Karpas-422 (cell line): ENCODE measurements at regions not wholly inside any gene's neighbourhood (a gene's known extent, or its start where the extent isn't known, plus 50 kb on each side); places are given as distances from the start of the nearest gene placed in this dataset.
"Not testable (repeated sequence)": the region's sequence is repeated elsewhere in the genome, so short reads cannot be mapped to it uniquely, and the experiment has no call there.

Experiments used
- DNase-seq: peaks from one replicate; pipeline ENCODE4 v3.0.0-alpha.2; 2015
- H2AFZ ChIP-seq: fragments of 200-600 bp; sonication (generic); 2 replicates; pipeline ENCODE4 v1.6.1; 2014; ENCODE audit warnings: antibody characterized with exemption, low read length, mixed read lengths
- H3K27ac ChIP-seq: fragments of 200-600 bp; sonication (generic); 2 replicates; pipeline ENCODE4 v1.5.1; 2014; ENCODE audit warnings: mild to moderate bottlenecking, low read length, moderate library complexity
- H3K27me3 ChIP-seq: fragments of 200-600 bp; sonication (generic); 2 replicates; pipeline ENCODE4 v1.6.1; 2014; ENCODE audit warnings: low read length, mixed read lengths
- H3K36me3 ChIP-seq: fragments of 200-600 bp; sonication (generic); 2 replicates; pipeline ENCODE4 v1.6.1; 2014; ENCODE audit warnings: low read length, mixed read lengths; ENCODE audit not compliant: insufficient read depth
- H3K4me1 ChIP-seq: fragments of 200-600 bp; sonication (generic); 2 replicates; pipeline ENCODE4 v1.6.1; 2014; ENCODE audit warnings: mild to moderate bottlenecking, low read length, mixed read lengths
- H3K4me2 ChIP-seq: fragments of 200-600 bp; sonication (generic); 2 replicates; pipeline ENCODE4 v1.6.1; 2014; ENCODE audit warnings: low read length, low read depth, mild to moderate bottlenecking; ENCODE audit not compliant: poor library complexity, severe bottlenecking
- H3K4me3 ChIP-seq: fragments of 200-600 bp; sonication (generic); 2 replicates; pipeline ENCODE4 v1.5.1; 2014; ENCODE audit warnings: mild to moderate bottlenecking, antibody characterized with exemption, low read length, mixed read lengths
- H3K79me2 ChIP-seq: fragments of 200-600 bp; sonication (generic); 2 replicates; pipeline ENCODE4 v1.6.1; 2014; ENCODE audit warnings: mild to moderate bottlenecking, low read length, mixed read lengths
- H3K9ac ChIP-seq: fragments of 200-600 bp; sonication (generic); 2 replicates; pipeline ENCODE4 v1.6.0; 2014; ENCODE audit warnings: low read length
- H3K9me2 ChIP-seq: fragments of 200-600 bp; sonication (generic), shearing (Covaris generic); replicated peaks from 2 replicates; pipeline ENCODE4 v1.6.0; 2014; ENCODE audit warnings: mild to moderate bottlenecking, low read length, moderate library complexity; ENCODE audit not compliant: insufficient read depth
- H3K9me3 ChIP-seq: fragments of 300-700, 200-600 bp; sonication (generic); 2 replicates; pipeline ENCODE4 v1.6.1; 2014; ENCODE audit warnings: low read length, mixed read lengths
- H4K20me1 ChIP-seq: fragments of 200-600 bp; sonication (generic); 2 replicates; pipeline ENCODE4 v1.6.1; 2014; ENCODE audit warnings: mild to moderate bottlenecking, antibody characterized with exemption, low read length, low read depth; ENCODE audit not compliant: insufficient read depth

DNA sequence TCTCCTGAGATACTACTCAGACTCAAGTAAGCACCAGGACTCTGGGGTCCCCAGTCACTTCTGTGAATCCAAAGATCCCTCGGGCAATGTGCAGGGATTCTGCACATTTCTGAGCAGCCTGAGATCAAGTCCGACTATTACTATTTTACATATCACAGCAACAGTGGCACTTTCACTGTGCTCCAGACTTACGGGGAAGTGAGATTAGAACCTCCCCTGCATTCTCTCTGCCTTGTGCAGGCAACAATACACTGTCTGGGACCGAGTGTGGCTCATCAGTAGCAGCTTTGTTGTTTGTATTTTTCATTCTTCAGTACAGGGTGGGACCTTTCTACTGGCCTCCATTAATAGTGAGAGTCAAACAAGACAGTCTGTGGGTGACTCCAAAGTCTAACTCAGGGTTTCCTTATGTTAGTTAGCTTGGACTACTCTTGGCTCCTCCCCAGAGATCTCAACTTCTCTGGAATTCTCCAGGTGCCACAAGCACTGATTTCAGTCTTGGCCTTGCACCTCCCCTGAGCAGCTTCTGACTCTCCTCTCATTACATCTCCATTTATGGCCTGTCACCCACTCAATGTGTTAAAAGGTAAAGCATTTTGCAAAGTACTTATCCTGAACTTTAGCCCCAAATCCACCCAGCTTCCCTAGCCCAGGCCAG lies 76.2 kb upstream of the TOP3B start:
- peak overlapping the region; percentile 78 for H3K4me2 ChIP-seq
- H3K9ac ChIP-seq = peak overlapping the region; percentile 67
- H4K20me1 ChIP-seq = no peaks in the 10 kb centered on the region
- peak overlapping the region; percentile 95 for H3K27ac ChIP-seq
- H3K9me3 ChIP-seq = no peaks in the 10 kb centered on the region
- H3K9me2 ChIP-seq = no peaks in the 10 kb centered on the region
- no peaks in the 10 kb centered on the region for H3K36me3 ChIP-seq
- H2AFZ ChIP-seq = peak overlapping the region; percentile 13; the same call in 1 of the 2 replicates
- DNase-seq = peak; percentile 84
- no peaks in the 10 kb centered on the region for H3K79me2 ChIP-seq
- H3K4me3 ChIP-seq = peak overlapping the region; percentile 53
- no peaks in the 10 kb centered on the region for H3K27me3 ChIP-seq
- peaks cover 59% of the 10 kb centered on the region for H3K4me1 ChIP-seq

DNA sequence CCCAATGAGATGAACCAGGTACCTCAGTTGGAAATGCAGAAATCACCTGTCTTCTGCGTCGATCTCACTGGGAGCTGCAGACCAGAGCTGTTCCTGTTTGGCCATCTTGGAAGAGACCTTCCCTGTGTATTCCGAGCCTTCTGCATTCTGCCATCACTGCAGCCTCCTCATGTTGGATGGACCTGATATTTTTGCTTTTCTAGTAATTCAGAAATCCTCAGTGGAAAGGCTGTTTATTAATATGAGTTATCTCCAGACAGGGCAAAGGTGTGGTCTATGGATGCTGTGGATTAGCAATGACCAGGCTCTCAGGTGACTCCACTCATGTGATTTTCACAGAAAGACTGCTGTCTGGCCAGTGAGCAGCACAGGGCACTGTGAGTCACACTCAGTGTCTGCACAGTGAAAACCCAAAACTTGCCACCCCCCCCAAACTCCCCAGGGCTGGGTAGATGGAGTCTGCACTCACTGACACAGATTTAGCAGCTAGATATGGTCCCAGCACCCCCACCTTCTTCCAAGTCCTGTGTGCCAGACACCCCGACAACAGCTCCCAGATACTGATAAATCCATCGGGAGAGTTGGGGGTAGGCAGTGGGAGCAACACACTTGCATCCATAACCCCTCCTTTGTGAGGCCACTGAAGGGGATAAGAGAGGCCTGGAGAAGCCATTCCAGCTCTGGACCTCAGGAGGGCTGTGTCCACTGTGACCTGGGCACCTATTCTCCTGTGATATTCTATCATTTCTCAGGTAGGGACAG lies 75.2 kb upstream of the TOP3B start:
- Histone ChIP-seq H4K20me1 (no peaks in the 10 kb centered on the region), H2AFZ (no peak overlapping the region), H3K36me3 (no peaks in the 10 kb centered on the region), H3K27me3 (no peaks in the 10 kb centered on the region), H3K9me2 (no peaks in the 10 kb centered on the region), H3K4me2 (peak overlapping the region; percentile 78), H3K4me3 (peak overlapping the region; percentile 53; the same call in 1 of the 2 replicates), H3K9me3 (no peaks in the 10 kb centered on the region), H3K79me2 (no peaks in the 10 kb centered on the region), H3K27ac (peak overlapping the region; percentile 95), H3K4me1 (peaks cover 59% of the 10 kb centered on the region), H3K9ac (peak overlapping the region; percentile 67)
- no peak for DNase-seq

DNA sequence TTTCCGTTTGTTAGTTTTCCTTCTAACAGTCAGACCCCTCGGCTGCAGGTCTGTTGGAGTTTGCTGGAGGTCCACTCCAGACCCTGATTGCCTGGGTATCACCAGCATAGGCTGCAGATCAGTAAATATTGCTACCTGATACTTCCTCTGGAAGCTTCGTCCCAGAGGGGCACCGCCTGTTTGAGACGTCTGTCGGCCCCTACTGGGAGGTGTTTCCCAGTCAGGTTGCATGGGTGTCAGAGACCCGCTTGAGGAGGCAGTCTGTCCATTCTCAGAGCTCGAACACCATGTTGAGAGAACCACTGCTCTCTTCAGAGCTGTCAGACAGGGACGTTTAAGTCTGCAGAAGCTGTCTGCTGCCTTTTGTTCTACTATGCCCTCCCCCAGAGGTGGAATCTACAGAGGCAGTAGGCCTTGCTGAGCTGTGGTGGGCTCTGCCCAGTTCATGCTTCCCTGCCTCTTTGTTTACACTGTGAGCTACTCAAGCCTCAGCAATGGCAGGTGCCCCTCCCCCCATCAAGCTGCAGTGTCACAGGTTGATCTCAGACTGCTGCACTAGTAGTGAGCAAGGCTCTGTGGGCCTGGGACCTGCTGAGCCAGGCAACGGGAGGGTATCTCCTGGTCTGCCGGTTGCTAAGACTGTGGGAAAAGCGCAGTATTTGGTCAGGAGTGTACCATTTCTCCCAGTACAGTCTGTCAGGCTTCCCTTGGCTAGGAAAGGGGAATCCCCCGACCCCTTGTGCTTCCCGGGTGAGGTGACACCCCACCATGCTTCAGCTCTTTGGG lies 74.4 kb upstream of the TOP3B start:
- not testable (repeated sequence) for H4K20me1 ChIP-seq, H3K27me3 ChIP-seq, H3K27ac ChIP-seq, H3K36me3 ChIP-seq, H3K4me3 ChIP-seq, DNase-seq, H3K9me2 ChIP-seq, H3K9me3 ChIP-seq, H2AFZ ChIP-seq, H3K79me2 ChIP-seq
- peak overlapping the region; percentile 67 for H3K9ac ChIP-seq
- peak overlapping the region; percentile 21 for H3K4me2 ChIP-seq
- H3K4me1 ChIP-seq = peaks cover 55% of the 10 kb centered on the region

DNA sequence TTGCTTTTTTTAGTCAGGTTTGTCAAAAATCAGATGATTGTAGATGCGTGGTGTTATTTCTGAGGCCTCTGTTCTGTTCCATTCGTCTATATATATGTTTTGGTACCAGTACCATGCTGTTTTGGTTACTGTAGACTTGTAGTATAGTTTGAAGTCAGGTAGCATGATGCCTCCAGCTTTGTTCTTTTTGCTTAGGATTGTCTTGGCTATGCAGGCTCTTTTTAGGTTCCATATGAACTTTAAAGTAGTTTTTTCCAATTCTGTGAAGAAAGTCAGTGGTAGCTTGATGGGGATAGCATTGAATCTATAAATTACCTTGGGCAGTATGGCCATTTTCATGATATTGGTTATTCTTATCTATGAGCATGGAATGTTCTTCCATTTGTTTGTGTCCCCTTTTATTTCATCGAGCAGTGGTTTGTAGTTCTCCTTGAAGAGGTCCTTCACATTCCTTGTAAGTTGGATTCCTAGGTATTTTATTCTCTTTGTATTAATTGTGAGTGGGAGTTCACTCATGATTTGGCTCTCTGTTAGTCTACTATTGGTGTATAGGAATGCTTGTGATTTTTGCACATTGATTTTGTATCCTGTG lies 70.1 kb upstream of the TOP3B start:
- H3K4me2 ChIP-seq, H3K79me2 ChIP-seq, H3K36me3 ChIP-seq, H3K27me3 ChIP-seq, H4K20me1 ChIP-seq, H3K27ac ChIP-seq, DNase-seq, H3K4me3 ChIP-seq, H3K9me2 ChIP-seq, H2AFZ ChIP-seq, H3K9me3 ChIP-seq, H3K9ac ChIP-seq: not testable (repeated sequence)
- peaks cover 31% of the 10 kb centered on the region for H3K4me1 ChIP-seq

DNA sequence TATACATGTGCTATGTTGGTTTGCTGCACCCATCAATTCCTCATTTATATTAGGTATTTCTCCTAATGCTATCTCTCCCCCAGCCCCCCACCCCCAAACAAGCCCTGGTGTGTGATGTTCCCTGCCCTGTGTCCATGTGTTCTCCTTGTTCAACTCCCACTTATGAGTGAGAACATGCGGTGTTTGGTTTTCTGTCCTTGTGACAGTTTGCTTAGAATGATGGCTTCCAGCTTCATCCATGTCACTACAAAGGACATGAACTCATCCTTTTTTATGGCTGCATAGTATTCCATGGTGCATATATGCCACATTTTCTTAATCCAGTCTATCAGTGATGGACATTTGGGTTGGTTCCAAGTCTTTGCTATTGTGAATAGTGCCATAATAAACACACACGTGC lies 68.4 kb upstream of the TOP3B start:
- peaks cover 36% of the 10 kb centered on the region for H3K4me1 ChIP-seq
- not testable (repeated sequence) for H3K9ac ChIP-seq, H2AFZ ChIP-seq, H4K20me1 ChIP-seq, H3K4me2 ChIP-seq, H3K36me3 ChIP-seq, H3K27me3 ChIP-seq, H3K27ac ChIP-seq, H3K9me2 ChIP-seq, H3K9me3 ChIP-seq, H3K79me2 ChIP-seq, H3K4me3 ChIP-seq, DNase-seq

DNA sequence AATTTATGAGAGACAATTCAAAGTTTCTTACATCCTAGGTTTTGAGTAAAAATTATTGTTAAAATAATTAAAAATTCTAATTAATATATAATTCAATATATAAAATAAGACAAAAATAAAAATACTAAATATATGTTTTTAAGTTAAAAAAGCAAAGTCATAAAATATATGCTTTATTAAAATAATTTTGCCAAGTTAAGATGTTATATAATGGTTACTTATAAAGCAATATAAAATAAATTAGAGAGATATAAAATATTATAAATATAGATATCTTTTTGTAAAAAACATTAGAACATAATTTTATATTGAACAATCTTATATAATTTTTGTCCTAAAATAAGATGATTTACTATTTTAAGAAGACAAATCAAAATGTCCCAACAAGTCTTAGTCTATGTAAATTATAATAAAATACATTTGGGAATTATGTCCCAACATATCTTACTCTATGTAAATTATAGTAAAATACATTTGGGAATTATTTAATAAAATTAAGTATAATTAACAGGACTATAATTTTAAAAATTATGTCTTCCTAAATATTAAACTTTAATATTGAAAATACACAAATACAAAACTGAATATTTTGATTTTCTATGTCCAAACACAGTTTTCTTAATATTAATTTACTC lies 67.7 kb upstream of the TOP3B start:
- Histone ChIP-seq H3K4me3 (no peak overlapping the region), H4K20me1 (no peaks in the 10 kb centered on the region), H3K36me3 (no peaks in the 10 kb centered on the region), H3K9me3 (no peaks in the 10 kb centered on the region), H3K4me2 (no peak overlapping the region), H3K4me1 (peaks cover 44% of the 10 kb centered on the region), H3K9me2 (no peaks in the 10 kb centered on the region), H3K27me3 (no peaks in the 10 kb centered on the region), H3K79me2 (no peaks in the 10 kb centered on the region), H2AFZ (no peak overlapping the region), H3K27ac (0 out of 2 replicates have a peak overlapping the region, but pooled peaks have one; percentile 97), H3K9ac (no peak overlapping the region)
- no peak for DNase-seq

DNA sequence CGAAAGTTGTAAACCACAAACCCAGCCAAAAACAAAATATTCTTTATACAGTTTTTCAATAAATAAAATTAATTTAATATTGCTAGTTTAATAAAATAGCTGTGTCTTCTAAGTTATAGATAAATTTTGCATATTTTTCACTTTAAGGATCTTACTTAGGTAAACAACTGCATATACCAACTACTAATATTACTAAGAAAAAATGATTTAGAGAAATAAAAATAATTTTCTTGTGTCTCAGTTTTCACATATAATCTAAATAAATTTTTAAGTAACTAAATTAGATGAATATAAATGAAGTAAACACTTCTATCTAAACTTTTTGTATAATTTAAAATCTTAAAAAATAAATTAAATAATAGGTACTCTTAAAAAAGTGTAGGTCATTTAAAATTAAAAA lies 67.1 kb upstream of the TOP3B start:
- no peaks in the 10 kb centered on the region for H3K79me2 ChIP-seq
- H3K4me2 ChIP-seq = peak overlapping the region; percentile 50
- no peaks in the 10 kb centered on the region for H4K20me1 ChIP-seq
- DNase-seq = no peak
- no peaks in the 10 kb centered on the region for H3K36me3 ChIP-seq
- H3K9me3 ChIP-seq = no peaks in the 10 kb centered on the region
- peak overlapping the region; percentile 97 for H3K27ac ChIP-seq
- H3K9ac ChIP-seq = no peak overlapping the region
- no peak overlapping the region for H3K4me3 ChIP-seq
- H3K9me2 ChIP-seq = no peaks in the 10 kb centered on the region
- no peak overlapping the region for H2AFZ ChIP-seq
- no peaks in the 10 kb centered on the region for H3K27me3 ChIP-seq
- peaks cover 49% of the 10 kb centered on the region for H3K4me1 ChIP-seq
